ENCODE measurements at regions not wholly inside any gene's neighbourhood (a gene's known extent, or its start where the extent isn't known, plus 50 kb on each side); places are given as distances from the start of the nearest gene placed in this dataset.
"Not testable (repeated sequence)": the region's sequence is repeated elsewhere in the genome, so short reads cannot be mapped to it uniquely, and the experiment has no call there.

DNA sequence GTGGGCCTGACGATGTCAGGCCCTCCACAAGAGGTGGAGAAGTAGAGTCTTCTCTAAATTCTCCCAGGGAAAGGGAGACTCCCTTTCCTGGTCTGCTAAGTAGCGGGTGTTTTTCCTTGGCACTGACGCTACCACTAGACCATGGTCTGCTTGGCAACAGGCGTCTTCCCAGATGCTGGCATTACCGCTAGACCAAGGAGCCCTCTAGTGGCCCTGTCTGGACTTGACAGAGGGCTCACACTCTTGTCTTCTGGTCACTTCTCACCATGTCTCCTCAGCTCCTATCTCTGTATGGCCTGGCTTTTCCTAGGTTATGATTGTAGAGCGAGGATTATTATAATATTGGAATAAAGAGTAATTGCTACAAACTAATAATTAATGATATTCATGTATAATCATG is 51.1 kb upstream of the RASSF6 start:
- not testable (repeated sequence) for DNase-seq (ENCODE audit: low spot score)

DNA sequence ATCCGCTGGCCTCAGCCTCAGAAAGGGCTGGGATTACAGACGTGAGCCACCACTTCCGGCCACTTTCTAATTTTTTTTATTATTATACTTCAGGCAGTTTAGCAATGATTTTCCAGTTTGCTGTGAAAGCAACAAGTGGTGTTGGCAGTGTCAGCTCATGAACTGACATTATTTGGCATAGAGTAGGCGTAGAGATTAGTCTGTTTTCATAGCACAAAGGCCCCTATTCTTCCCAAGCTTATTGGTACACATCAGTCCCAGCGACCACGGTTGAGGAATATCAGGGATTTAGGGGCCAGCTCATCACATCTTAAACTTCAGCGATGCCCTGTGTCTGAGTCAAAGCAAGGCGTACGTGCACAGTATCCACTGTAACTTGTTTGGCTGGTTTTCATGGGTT is 53.0 kb upstream of the RASSF6 start:
- DNase-seq (ENCODE audit: low spot score), result no peak

DNA sequence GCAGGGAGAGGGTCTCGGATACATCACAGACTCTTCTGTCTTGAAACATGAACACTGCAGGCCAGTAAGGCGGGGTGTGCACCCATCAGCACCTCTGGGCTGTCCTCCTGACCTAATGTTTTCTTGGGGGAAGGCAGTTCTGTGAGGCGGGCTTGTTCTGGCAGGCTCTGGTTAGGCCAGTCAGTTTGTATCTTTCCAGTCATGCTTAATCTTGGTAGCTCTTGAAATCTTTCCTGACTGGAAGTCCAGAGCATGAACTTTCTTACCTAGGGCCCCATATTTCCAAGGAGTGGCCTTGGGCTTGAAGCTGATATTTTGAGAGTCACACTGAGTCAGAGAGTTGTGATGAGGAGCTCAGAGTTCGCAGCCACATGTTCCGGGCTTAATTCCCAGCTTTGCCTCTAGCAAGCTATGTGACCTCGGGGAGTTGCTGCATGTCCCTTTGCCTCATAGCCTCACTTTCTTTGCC is 54.2 kb upstream of the RASSF6 start:
- no peak for DNase-seq (ENCODE audit: low spot score)

DNA sequence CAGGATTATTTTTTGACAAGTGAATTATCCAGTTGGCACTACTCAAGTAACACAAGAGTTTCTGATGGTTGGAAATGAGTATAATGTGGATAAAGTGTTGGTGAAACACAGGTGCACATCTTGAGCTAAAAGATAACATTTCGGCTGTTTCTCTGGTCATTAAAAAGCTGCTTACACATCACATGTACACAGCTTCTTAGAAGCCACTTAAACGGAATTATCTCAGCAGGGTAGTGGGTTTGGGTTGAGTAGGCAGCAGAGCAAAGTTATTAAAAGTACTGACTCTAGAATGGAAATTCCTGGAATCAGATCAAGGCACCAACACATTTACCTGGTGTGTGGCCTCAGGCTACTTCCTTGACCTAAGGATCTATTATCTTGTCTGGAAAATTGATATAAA is 55.4 kb upstream of the RASSF6 start:
- DNase-seq (ENCODE audit: low spot score), result no peak

DNA sequence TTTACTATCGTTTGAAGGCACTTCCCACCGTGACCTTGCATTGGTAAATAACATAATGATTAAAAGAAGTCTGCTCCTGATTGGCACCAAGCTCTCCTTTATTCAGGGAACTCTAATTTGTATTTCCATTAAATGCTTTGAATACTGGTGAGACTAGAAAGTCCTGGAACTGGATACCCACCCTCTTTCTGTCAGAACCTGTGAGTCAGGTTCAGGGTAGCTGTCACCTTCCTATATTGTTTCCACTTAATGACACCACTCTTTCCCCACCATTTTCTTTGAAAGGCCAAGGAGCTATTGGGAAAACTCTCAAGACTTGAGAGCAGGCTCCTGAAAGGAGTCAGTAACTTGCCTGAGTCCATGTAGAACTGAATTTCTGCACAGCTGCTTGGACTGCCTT is 55.9 kb upstream of the RASSF6 start:
- no peak for DNase-seq (ENCODE audit: low spot score)

DNA sequence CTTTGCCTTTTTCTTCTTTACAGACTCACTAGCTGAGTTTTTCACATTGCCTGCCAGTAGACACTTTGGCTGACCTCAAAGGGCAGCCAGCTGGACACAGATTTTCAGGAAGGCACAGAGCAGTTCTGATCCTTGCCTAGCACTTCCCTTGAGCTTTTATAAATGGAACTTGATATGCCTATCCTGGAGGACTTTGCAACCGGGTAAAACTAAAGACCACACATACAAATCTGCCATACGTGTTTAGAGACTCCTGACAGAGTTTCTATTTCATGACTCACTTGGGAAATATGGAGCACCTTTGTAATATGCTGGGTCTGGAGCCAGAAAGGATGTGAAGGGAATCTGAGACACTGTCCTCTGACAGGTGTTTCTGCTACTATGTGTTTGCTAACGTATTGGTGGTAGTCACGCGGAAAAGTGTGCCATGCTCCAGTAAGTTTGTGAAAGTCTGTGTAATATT is 56.7 kb upstream of the RASSF6 start:
- peak; percentile 14 for DNase-seq (ENCODE audit: low spot score)

DNA sequence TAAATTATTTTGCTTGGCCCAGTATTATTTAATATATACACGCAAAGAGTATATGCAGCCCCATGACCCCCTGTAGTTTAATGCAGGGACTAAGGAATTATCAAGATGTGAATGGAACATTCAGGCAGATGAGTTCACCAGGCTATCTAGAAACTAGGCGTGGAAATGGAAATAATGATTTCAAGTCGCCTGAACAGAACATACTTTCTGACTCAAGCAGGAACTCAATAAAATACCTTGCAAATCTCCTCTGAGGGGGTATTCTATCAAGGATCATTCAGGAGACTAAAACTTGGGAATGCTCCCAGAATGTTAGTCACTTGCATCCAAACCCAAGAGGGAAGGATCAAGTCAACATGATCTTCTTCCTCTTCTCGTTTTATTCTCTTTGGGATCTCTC is 59.6 kb upstream of the RASSF6 start:
- no peak for DNase-seq (ENCODE audit: low spot score)

DNA sequence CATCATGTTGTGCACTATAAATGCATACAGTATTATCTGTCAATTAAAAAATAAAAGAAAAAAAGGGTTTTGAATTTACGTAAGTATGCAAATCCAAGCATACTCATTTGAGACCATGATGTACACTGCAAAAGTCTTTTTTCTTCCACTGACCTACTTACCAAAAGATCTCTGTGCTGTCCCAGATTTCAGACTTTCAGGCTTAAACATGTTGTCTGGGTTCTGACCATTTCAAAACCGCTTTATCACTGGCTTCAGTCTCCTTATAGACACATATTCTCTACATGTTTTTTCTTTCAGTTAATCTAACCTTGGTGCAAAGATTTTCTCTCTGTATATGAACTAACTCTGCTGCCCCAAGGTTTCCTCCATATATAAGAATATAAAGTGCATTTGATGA is 58.6 kb upstream of the CXCL8 start:
- DNase-seq (ENCODE audit: low spot score), result no peak

DNA sequence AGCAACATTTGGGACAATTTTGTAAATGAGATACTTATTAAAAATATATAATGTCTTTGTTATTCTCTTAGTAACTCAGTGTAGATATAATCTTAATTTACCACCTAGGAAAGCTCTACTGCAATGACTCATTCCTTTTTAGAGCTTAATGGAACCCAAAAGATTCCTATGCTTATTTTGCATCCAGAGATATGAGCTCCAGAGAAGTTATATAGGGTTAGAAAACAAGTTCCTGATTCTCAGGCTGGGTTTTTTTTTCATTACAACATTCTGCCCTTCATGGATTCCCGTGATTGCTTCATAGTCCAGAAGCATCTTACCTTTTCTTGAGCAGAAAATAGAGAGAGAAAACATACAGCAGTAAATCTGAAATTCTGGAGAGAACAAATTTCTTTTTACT is 57.9 kb upstream of the CXCL8 start:
- DNase-seq (ENCODE audit: low spot score), result no peak

DNA sequence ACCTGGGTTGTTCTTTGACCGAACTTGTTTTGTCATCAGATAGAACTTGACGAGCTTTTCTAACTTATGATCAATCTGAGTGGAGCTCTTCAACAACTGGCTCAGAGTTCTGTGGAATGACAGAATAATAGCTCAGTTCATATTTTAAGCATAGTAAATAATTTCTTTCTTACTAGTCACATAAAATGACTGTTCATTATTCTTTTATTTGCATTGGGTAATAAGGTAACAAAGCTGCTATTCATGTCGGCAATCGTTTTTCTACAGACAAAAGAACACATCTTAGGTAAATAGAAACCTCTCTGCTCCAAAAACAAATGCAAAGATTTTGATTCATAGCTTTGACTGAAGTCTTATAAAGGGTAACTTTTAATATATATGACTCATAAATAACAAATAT is 57.3 kb upstream of the CXCL8 start:
- DNase-seq (ENCODE audit: low spot score), result no peak

DNA sequence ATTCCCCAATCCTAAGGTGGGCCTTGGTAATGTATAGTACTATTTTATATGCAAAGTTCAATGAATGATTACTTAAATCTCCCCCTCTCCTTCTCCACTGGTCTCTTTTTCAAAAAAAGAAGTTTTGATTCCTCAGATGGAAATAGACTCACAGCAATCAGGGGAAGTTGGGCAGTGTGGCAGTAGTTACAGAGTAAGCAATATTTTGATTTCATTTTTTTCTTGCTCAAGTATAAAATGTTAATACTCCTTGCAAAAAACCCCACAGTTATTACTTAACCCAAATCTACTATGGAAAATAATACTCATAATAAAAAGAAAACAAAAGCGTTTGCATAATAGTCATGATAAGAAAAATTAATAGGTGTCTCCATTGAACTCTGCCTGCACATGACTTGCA is 56.9 kb upstream of the CXCL8 start:
- no peak for DNase-seq (ENCODE audit: low spot score)

DNA sequence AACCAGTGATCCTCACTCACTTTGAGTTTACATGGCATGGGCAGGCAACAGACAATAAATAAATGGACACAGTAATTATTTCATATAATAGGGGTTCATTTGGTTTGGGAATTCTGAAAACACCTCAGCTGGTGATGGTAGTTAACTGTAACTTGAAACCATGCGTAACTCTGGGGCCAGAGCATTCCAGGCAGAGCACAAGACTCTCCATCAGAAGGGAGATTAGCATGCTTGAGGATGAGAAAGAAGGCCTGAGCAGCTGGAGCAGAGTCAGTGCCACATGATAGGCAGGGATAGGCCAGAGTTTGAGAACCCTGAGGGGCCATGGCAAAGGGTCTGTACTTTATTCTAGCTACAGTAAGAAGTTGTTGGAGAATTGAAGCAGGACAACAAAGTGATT is 56.3 kb upstream of the CXCL8 start:
- no peak for DNase-seq (ENCODE audit: low spot score)

DNA sequence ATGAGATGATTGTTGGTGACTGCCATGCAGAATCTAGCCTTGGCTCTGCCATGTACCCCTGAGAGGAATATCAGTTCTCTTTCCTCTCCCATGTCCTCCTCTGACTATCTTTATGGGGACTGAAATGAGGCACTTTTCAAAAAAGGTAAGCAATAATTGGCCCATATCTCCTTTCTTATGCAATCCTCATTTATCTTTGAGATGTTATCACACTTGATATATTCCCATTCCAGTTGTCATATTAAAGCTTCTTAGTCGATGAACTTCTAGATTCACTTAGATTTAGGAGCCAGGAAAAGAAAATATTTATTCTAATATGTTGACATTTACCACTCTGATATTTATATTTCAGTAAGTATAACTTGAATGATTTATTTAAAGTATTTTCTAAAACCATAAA is 55.3 kb upstream of the CXCL8 start:
- DNase-seq (ENCODE audit: low spot score), result no peak

DNA sequence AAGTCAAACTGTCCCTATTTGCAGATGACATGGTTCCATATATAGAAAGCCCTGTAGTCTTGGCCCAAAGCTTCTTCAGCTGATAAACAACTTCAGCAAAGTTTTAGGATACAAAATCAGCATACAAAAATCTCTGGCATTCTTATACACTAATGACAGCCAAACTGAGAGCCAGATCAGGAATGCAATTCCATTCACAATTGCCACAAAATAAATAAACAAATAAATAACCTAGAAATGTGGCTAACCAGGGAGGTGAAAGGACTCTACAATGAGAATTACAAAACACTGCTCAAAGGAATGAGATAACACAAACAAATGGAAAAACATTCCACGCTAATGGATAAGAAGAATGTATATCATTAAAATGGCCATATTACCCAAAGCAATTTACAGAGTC is 52.9 kb upstream of the CXCL8 start:
- DNase-seq (ENCODE audit: low spot score), result no peak

DNA sequence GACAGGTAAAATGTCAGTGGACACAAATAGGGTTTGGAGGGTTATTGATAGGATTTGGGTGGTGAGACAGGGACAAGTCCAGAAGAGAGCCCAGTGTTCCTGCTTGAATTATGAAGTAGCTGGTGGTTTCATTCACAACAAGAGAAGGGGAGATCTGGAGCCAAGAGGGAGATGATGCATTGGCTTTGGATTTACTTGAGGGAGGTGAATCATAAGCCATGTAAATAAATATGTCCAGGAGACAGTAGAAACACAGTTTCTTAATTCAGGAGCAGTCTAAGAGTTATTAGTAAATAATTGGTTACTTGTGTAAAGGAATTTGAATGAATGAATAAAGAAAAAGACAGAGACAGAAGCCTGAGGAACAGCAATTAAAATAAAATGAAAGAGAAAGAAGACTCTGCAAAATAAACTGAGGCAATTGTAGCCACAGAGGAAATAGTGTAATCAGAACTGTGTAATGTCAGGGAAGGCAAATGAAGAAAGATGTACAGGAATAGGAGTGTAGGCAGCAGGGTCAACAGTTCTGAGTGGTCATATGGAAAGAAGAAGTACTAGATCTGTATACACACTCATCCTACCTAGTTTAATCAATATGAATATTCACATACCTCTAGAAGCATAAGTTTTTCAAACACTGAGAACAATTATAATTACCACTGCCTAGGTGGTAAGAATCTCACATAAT is 50.2 kb upstream of the CXCL8 start:
- DNase-seq (ENCODE audit: low spot score), result no peak

All from germinal center (tissue), 1 donor.